HG02840 (cell line): ENCODE measurements at regions not wholly inside any gene's neighbourhood (a gene's known extent, or its start where the extent isn't known, plus 50 kb on each side); places are given as distances from the start of the nearest gene placed in this dataset.
"Not testable (repeated sequence)": the region's sequence is repeated elsewhere in the genome, so short reads cannot be mapped to it uniquely, and the experiment has no call there.

Experiments
- ATAC-seq: cut with Tn5 transposase; IDR thresholded peaks from one replicate; pipeline ENCODE4 v1.9.1; 2021; ENCODE audit warnings: mild to moderate bottlenecking, moderate library complexity, moderate number of reproducible peaks; ENCODE audit not compliant: unreplicated experiment, low FRiP score

DNA sequence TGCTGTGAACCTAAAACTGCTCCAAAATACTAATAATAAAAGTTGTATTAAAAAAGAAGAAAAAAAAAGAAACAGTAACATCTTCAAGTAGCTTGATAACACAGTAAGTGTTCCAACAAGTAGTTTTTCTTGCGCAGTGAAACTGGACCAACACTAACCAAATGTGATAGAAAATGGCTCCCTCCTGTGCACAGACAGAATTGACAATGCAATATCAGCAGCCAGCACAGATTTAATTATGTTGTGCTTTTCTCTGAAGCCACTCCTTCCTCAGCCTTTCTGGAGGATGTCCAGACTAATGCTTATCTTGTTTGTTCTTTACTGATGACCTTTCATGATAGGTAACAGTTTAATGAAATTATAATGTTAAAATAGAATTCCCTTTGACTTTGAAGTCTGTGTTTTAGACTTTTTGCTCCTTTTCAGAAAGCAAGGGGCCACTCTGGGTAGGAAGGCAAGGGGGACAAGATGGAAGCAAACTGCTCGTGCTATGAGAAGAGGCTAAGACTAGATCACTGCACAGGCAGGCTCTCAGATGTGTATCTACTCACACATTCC lies 147.1 kb upstream of the RPL34 start:
- no peak for ATAC-seq

DNA sequence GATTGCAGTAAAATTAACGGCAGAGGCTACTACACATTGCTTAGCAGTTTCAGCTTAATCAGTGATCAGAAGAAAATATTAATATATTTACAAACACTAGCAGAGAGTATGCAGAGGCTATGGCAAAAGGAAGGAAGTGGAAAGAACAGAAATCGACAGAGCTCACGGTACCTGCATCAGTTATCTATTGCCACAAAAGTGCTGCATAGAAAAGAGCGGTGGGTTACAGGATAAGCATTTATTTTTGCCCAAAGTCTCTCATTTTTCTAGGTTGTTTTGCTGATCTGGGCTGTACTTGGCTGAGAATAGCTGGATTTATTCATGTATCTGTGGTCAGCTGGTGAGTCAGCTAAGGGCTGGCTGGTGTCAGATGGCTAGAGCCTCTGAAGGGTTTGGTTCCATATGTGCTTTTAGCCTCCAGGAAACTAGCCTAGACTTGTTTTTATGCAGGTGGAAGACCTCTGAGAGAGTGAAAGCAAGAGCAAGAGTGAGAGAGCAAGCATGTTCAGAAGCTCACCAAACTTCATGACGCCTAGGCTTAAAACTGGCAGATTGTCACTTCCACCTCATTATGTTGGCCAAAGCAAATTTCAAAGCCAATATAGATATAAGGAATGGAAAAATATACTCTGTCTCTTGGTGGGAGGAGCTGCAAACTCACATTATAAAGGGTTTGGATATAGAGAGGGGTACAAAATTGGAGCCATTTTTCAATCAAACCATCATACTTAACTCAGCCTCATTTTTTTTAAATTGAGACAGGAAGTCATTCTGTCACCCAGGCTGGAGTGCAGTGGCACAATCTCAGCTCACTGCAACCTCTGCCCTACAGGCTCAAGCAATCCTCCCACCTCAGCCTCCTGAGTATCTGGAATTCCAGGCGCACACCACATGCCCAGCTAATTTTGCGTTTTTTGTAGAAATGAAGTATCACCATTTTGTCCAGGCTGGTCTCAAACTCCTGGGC lies 153.2 kb upstream of the RPL34 start:
- peak; percentile 75 for ATAC-seq

DNA sequence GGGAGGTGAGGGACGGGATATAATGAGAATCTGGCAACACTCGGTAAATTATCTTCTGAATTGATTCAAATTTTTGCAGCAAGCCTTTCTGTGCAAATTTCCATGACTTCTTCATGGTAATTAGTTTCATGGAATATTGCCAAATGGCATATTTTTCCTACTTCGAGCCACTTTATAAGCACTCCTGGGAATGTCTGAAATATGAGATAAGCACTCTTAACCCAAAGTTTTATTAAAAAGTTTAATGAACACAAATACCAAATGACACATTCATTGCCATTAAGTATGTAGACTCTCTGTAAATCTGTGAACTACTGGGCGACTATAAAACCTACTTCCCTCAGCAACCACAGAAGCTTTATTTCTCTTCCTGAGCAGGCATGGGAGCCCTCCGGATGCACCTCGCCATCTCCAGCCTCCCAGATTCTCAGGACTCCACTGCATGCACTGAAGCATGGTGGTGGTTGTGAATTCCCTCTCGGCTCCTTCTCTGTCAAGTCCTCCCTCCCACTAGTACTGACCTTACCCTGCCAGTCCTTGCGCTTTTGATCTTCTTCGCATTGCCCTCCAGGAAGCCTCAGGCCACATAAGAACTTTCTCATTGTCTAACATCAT lies 154.4 kb upstream of the RPL34 start:
- no peak for ATAC-seq

DNA sequence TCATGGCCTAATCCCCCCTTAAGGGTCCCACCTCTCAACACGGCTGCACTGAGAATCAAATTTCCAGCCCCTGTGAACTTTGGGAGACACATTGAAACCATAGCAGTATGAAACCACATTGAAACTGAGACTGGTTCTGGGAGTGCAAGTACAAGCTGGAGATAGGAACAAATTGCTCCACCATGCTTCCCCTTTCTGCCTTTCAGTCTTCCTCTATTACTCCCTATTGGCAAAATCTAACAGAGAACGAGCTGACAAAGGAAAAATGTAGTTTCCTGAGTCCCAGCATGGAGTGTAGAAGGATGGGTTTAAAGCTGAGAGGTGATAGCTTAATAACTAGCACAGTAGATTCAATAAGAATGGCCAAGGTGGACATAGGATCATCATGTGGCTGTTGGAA lies 161.7 kb upstream of the RPL34 start:
- ATAC-seq, result no peak

DNA sequence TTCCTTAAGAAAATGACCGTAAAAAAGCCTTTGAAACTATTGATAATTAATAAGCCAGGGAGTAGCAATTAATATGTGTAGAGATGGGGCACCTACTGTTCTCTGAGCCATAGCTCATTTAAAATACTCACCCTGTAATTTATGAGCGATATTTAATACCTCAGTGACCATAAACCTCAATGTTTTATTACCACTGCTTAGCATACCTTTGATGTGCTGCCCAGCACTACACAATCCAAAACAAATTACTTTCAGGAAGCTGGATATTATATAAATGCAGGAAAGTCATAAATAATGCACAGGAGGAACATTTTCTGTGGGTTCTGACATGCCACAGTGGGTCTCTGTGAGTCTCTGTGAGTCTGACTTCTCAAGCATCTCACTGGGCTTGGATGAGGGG lies 166.1 kb upstream of the RPL34 start:
- no peak for ATAC-seq

DNA sequence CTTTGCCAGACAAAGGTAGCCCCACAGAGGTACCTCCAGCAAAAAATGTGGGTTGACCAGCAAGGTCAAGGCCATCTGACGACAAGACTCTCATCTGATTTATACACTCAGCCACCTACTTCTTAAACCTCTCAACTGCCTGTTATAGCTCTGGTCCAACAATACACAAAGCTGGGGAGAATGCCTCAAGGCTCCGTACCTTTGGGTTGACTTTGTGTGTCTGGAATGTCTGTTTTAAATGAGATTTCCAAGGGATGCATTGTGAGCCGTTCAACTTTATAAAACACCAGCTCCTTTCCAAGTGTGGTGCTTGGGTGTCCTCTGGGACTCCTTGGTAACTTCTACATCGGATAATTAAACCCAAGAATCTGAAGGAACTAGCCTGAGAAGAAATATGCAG lies 167.0 kb upstream of the RPL34 start:
- no peak for ATAC-seq

DNA sequence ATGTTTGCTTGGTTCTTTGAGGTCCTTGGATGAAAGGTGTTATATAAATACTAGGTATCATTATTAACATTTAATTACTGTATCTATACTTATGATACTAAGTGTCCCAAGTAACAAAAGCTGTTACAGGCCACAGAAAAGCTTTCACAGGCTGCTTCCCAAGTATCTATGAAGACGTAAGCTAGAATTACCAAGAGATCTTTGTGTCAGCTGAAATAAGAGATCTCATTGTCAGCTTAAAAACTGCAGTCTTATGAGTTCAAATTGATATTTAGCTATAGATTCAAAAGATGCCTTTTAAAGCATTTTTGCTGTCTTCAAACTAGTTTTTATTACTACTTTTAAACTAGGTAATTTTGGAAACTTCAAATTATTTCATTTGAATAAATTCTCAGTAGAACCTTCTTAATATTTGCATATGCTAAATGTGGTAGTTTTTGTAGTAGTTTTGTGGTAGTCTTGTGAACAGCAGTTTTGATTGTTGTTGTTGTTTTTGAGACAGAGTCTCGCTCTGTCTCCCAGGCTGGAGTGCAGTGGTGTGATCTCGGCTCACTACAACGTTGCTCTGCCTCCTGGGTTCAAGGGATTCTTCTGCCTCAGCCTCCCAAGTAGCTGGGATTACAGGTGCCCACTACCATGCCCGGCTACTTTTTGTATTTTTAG lies 170.0 kb upstream of the RPL34 start:
- ATAC-seq, result no peak

DNA sequence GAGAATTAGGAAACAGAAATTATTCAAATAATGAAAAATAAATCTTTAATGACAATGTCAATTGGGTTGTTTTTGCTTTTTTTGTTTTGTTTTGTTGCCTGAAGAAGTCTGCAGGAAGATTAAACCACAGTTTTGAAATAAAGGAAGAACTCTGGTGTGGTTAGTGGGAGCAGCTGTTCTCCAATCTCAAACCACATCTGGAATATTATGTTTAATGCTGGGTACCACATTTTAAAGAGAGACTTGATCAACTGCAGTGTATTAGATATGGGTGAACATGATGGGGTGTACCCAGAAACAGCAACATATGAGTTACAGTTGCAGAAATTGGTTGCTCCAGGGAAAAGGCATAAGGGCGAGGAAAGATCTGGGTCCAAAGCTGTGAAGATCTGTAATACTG lies 171.2 kb upstream of the RPL34 start:
- ATAC-seq, result no peak

DNA sequence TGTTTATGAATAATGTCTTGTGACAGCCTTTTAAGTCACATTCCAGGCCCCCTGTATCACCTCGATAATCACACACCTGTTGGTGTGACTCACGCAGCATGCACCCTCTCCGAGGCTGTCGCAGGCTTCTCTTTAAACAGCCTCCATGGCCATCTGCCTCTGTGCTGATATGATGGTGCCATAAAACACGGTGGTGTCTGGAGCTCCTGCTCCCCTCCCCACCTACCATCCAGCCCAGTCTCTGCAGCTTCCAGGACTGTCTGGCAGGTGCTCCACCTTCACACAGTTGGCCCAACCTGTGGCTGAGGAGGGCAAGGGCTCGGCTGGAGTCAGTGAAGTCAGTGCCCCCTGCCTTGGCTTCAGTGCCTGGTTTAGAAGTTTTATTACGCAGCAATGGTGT lies 173.8 kb upstream of the RPL34 start:
- no peak for ATAC-seq

DNA sequence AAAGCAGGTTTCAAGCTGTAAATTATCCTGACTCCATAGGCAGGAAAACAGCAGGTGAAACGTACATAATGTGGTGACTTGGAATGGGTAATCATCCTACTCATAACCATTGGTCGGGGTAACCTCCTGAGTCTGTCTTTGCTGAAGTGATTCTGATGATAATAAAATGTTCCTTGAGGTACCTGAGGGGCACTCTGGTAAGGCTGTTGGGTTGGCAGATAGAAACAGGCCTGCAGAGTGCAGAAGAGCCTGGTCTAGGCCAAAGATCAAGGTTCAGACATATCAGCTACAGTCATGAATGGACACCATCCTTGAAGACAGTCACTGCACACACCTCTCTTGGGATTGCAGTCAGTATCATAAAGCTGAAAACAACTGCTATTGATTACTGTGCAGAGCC lies 174.7 kb upstream of the RPL34 start:
- ATAC-seq, result no peak

DNA sequence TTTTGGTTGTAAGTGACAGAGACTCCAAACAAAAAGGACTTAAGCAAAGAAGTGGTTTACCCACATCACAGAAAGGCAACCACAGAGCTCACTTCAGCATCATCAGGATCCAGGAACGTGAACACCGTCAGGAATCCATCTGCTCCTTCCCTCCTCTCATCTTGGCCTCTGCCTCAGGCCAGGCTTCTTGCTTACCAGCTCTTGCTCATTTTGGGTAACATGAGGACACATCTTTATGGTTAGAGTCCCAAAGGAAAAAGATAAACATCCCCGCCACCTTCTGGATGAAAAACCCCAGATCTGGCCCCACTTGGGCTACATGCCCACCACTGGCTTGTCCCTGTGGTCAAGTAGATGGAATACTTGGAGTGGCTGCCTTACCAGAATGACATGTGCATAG lies 176.8 kb upstream of the RPL34 start:
- no peak for ATAC-seq

DNA sequence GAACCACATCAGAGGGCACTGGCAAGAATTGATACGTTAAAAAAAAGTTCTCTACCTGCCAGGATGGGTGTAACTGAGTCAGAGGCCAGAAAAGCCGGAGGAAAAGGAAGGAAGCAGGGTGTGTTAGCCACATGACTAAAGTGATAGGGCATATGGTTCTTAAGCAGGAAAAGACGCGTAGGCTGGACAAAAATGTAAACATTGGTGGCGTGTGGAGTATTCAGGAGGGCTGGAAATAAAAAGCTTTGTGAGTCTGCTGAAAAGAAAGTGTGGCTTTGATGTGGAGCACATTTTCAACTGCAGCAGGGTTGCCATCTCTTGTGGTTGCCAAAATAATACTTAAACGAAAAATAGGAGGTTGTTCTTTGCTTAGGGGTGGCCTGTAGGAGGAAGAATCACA lies 186.5 kb upstream of the RPL34 start:
- ATAC-seq, result no peak

DNA sequence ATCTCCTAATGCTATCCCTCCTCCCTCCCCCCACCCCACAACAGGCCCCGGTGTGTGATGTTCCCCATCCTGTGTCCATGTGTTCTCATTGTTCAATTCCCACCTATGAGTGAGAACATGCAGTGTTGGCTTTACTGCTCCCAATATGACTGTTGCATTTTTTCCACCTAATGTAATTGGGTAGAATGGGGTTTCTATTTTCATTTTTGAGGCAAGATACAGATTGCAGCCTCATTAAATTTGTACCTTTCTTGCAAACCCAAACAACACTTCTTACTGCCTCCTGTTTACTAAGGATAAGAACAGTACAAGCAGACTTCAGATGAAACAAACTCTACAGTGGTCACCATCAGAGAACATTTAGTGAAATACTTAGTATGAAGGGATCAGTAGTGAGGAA lies 187.0 kb upstream of the RPL34 start:
- not testable (repeated sequence) for ATAC-seq

DNA sequence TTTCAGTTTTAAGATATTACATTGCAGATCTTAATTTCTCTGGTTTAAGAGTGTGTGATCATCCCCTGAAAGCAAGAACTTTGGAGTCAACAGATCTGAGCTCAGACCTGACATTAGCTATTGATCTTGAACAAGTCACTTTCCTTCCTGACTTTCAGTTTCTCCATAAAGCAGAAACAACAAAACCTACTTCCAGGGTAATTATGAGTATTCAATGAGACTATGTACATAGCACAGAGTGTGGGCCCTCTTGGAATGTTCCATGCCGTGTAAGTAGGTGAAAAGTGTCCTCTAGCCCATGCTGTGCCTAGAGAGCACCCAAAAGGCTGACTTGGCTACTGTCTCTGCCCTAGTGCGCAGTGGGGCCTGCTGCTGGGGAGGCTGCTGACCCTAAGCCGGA lies 188.0 kb upstream of the RPL34 start:
- ATAC-seq, result no peak

DNA sequence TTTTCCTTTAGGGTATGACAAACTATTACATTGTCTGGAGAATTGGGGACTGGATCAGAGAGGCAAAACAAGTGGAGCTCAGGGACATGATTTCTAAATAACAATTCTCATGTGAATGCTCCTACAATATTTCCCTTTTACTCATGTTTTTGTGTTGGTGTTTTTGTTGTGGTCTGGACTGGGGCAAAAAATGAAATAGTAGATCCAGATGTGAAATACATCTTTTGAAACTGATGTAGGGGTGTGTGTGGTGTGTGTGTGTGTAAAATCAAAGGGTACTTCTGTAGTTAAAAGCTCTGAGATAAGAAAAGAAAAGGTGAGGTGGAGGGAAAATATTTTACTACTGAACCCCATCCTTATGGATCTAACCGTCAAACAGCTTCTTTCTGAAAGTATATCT lies 188.4 kb upstream of the RPL34 start:
- ATAC-seq, result no peak

DNA sequence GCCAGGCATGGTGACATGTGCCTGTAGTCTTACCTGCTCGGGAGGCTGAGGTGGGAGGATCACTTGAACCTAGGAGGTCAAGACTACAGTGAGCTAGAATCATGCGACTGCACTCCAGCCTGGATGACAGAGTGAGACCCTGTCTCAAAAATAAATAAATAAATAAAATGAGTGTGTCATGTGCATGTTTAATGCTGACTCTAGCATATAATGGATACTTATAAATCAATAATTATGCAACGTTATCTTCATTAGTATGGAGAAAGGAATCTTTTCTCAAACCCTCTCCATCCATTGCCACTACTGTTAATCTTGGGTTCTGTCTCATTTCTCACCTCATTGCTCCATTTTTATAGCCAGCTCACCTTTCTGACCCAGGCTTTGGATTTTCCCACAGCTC lies 189.5 kb upstream of the RPL34 start:
- ATAC-seq, result no peak

DNA sequence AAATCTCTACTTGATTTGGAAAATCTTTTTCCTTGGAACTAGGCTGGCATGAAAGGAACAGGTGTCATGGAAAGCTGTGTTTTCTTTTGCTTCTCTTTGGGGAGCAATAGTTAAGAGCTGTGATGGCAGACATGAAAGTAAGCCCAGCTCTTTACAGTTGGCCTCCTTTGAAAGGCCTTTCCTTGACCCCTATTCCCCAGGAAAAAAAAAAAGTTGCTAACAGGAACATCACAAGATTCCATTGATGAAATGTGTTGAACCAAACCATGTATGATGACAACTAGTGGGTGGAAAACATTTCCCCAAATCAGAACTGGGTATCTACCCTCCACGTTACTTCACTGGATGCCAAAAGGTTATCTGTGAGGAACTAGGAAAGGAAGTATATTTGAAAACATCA lies 190.7 kb upstream of the RPL34 start:
- no peak for ATAC-seq

DNA sequence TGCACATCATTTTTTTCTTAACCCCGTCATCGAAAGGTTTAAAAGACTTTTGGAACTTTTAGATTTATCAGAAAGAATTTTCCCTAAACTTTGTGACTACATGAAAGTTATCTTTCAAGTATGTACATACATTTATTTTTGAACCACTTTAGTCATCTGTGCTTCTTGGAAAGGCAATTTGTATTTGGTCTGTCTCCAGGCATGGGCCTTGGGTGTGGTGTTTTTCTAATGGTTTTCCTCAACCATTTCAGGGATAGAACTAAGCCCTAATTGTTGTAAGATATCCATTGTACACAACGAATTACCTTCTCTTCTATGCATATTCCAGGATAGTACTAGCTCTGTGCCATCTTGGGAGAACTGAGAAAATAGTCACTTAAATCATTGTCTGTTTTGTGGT lies 191.5 kb upstream of the RPL34 start:
- ATAC-seq, result no peak

DNA sequence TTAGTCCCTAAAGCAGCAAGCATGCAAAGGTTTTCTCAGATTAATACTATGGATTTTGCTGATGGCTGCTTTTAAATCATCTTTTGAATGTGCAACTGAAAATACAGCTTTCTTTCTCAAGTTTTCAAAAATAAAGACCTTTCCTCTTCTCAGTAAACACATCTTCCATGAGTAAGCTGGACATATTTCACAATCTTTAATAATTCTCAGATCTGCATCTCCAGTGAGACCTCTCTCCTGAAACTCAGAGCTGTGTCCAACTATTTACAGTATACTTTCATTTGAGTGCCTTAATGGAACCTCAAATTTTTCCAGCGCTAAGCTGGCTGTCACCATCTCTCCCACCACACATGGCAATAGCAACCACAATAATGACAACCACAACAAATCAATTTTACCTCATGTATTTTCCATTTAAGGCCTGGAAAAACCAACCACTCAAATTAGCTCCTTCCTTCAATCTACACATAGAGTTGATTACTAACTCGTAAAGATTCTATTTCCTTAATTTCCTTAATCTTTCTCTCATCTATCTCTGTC lies 192.4 kb upstream of the RPL34 start:
- no peak for ATAC-seq

DNA sequence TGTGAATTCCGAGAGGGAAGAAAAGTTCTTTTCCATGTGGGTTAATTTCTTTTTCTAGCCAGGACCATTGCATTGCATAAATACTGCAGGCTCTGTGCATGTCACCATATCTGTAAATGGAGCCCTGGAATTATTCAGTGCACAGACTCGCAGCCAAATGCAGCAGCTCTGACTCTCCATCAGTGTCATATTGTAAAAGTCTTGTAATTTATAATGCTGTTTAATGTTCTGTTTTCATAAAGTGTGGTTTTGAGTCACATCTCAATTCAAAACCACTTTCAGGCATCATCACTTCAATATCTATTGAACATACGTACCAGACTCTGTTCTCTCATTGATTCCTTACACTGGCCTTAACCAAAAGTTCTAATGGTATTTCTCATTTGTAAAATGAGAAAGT lies 193.9 kb upstream of the RPL34 start:
- ATAC-seq, result no peak

DNA sequence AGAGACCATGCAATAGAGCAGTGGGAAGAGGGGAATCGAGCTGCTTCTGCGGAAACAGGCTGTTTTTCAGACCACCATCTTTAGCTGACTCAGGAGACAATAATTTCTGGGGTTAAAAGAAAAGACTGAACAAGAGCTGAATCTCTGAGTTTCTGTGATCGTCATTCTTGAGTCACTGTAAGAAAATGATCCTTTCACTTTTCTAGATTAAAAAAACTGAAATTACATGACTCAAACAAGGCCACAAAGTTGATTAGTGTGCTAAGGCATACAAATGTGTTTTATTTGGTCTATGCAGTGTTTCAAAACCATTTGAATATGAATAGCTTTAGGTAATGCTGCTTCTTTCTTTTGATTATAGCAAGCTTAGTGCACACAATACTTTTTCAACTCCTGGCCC lies 194.4 kb upstream of the RPL34 start:
- ATAC-seq, result no peak
